HG02759 (cell line): ENCODE measurements at regions not wholly inside any gene's neighbourhood (a gene's known extent, or its start where the extent isn't known, plus 50 kb on each side); places are given as distances from the start of the nearest gene placed in this dataset.
A peak's percentile ranks its signal among the peaks of the same experiment; 100 is the strongest.
"Not testable (repeated sequence)": the region's sequence is repeated elsewhere in the genome, so short reads cannot be mapped to it uniquely, and the experiment has no call there.

Source experiments
- ATAC-seq: cut with Tn5 transposase; IDR thresholded peaks from one replicate; pipeline ENCODE4 v1.9.1; 2021; ENCODE audit warnings: mild to moderate bottlenecking, moderate library complexity; ENCODE audit not compliant: unreplicated experiment

DNA sequence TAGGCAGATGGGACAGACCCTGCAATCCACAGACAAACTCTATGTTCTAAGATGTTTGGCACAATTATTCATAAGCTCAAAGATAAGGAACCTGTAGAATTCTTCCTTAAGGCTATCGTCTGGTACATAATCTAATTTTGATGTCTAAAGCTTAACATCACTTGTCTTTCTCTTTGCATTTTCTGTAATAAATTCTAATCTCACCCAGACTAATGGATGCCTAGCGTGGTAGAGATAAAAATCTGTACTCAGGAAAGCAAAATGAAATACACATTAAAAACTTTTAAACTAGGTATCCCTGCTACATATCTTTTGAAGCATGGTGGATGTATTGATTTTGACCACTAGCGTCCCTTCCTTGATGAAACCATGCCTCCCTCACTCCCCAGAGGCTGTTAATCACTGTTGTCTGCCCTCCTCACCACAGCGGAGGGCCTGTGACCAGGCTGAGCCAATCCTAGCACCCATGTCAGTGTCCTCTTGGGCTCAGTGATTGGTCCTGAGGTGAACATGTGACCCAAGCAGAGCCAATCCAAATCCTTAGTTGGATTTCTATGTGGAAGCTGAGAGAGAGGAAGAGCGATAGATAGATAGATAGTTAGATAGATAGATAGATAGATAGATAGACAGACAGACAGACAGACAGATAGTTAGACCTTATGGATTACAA, 82.2 kb upstream of the GRK3 start:
- no peak for ATAC-seq

DNA sequence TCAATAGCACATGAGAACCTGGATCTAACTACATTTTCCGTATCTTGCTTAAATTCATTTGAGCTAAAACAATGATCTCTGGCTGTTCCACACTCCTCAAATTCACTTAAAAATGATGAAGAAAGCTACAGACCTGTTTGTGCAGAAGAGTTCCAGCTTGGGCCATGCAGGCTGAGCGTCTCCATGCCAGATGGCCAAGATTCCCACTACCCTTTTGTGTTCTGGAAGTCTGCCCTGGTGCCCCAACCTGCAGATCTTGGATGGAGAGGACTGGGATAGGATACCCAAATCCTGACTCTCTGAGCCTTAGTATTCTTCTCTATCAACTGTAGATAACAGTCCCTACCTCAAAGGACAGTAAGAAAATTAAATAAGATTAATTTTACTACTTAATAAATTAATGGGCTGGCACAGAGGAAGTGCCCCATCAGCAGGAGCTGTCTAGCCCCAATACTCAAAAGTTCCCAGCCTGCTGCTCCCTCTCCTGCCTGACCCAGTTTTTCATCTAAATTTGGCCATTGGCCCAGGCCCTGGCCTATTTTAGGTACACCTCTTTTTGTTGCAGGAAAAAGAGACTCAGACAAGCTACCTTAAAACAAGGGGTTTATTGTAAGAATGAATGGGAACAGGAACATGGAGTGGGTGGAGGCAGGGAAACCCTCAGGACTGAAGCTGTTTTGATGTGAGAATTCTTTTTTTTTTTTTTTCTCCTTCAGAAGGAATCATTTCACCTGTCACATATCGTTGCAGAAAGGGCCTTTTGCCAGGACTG, 81.4 kb upstream of the GRK3 start:
- ATAC-seq = no peak

DNA sequence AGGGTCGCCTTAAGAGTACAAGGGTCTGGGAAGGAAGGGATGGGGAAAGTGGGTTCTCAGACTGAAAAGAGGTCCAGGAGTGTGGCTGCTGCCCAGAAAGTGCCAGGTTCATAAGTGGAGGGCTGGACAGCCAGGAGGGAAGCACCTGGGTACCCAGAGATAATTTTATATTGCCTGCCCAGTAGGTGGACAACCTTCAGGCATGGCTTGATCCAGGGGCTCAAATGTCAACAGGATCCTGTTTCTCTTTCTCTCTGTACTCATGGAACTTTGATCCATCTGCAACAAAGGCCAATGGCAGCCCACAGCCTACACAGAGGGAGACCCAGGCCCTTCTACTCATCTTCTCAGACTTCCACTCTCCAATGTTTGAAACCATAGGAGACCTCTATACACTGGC, 80.5 kb upstream of the GRK3 start:
- no peak for ATAC-seq

GRCh38 chr22:25484521-25485315, 79.8 kb upstream of the GRK3 start:
- ATAC-seq = no peak

- peak; percentile 74 for ATAC-seq
Measured at GRCh38 chr22:25485626-25486545, 78.6 kb upstream of the GRK3 start.

- ATAC-seq = no peak
Measured at GRCh38 chr22:25487508-25487907, 77.0 kb upstream of the GRK3 start.

- ATAC-seq = no peak
Measured at GRCh38 chr22:25488244-25489020, 76.0 kb upstream of the GRK3 start.

DNA sequence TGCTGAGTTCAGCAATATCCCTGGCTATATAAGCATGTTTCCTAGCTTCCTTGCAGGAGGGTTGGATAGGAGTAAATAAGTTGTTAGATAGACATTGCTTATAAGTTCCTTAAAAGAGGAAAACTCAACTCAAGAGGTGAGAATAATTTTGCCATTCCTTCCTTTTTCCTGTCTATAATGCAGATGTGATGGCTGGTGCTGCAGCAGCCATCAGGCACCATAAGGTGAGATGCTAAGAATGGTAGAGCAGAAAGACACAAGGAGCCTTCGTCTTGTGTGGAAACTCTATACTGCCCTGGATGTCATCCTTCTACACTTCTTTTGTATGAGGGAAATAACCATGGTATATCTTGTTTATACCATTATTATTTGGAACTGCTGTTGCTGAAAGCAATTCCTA, 74.5 kb upstream of the GRK3 start:
- ATAC-seq = no peak

GRCh38 chr22:25490896-25491295, 73.6 kb upstream of the GRK3 start:
- no peak for ATAC-seq

DNA sequence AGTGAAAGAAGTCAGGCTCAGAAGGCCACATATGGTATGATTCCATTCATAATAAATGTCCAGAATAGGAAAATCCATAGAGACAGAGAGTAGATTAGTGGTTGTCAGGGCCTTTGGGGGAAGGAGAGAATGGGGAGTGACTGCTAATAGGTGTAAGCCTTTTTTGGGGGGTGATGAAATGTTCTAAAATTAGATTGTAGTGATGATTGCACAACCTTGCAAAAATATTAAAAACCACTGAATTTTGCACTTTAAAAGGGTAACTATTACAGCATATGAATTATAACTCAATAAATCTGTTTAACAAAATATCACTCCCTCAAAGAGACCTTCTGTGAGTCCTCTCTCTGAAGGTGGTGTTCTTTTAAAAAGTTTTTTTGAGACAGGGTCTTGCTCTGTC, 72.3 kb upstream of the GRK3 start:
- ATAC-seq = no peak

DNA sequence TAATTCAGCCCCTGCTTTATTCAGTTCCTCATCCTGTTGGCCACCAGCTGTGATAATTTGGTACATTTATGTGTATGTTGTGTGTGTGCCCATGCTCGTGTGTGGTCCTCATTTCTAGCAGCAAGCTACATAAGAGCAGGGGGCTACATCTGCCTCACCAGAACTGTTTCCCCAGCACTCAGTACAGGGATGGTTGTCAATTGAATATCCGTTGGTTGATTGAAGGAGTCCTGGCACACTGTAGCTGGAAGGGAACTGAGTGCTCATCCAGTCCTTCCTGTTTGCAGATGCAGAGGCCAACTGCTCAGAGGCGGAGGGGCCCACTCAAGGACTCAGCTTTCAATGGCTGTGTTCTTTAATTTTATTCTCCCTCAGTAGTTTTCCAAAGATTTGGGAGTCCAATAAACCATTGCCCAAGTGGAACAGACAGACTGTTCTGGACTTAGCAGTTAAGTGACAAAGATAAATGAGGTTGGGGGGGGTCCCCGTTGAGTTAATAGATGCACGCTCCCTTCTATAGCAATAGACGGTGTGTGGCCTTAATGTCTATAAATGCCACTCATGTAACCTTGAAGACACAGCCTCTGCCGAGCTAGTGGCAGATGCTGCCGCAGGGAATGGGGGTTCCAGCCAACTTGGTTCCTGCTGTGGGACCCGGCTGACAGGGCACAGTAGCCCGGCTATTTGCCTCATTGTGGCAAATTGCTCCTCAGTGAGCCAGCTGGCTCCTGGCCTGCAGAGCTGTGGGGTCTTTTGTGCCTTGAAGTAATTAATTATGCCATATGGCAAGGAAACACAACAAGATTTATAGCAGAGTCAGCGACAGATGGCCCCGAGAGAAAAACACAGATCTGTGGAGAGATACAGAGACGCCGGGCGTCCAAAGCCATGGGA, 71.4 kb upstream of the GRK3 start:
- no peak for ATAC-seq

GRCh38 chr22:25493794-25494193, 70.7 kb upstream of the GRK3 start:
- no peak for ATAC-seq

GRCh38 chr22:25494774-25495173, 69.7 kb upstream of the GRK3 start:
- ATAC-seq = peak; percentile 67

DNA sequence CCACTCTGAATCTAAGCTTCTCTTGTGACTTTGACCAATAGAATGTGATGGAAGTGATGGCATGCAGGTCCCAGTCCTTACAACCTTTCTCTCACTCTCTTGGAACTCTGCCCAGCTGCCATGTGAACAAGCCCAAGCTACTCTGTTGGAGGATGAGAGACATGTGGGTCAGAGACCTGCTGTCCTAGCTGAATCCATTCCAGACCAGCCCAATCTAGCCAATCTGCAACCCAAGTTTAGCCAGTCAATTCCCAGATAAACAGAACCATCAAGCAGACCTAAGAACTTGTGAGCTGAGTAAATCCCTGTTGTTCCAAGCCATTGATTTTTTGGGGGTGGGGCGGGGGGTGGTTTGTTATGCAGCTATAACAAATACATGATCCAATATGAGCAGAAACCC, 69.2 kb upstream of the GRK3 start:
- no peak for ATAC-seq

DNA sequence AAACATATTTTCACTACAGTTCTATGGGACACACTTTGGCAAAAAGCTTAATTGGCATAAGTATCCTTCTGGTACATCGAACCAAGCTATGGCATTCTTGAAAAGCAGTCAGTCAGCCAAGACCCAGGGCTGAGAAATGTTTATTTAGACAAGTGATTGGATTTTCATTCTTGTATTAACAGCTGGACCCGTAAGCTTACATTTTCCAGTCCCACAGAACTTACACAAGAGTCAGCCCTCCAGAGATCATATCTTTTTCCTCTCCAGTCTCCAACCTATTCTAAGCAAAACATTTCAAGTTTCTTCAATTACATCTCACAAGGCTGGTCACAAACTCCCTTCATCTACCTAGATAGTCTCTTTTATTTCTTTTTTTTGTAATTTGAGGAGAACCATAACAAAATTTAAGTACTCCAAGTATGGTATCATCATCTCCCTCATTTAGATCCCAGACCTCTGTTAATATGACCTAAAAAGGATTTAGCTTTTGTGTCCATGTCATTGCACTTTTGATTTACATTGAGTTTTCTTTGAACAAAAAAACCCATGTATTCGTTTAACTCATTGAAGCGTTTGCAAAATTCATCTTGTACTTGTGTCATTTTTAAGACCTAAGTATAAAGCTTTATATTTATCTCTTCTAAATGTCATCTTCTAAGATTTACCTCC, 67.9 kb upstream of the GRK3 start:
- ATAC-seq = no peak

GRCh38 chr22:25497181-25497641, 67.3 kb upstream of the GRK3 start:
- ATAC-seq = no peak

DNA sequence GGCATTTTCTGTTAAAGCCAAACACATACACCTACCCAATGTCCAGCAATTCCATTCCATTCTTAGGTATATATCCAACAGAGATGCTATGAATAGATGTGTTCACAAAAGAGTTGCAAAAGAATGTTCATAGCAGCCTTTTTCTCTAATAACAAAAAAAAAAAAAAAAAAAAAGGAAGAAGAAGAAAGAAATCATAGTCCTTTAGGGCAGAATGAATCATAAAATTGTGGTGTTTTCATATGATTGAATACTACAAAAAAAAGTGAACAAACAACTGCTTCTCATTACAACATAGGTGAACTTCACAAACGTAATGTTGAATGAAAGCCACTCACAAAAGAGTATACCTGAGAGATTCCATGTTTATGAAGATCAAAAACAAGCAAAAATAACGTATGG, 66.8 kb upstream of the GRK3 start:
- ATAC-seq = no peak

GRCh38 chr22:25500671-25501070, 63.8 kb upstream of the GRK3 start:
- ATAC-seq = not testable (repeated sequence)
